HG03439 (cell line): ENCODE measurements at regions not wholly inside any gene's neighbourhood (a gene's known extent, or its start where the extent isn't known, plus 50 kb on each side); places are given as distances from the start of the nearest gene placed in this dataset.
"Not testable (repeated sequence)": the region's sequence is repeated elsewhere in the genome, so short reads cannot be mapped to it uniquely, and the experiment has no call there.

Experiments
- ATAC-seq: cut with Tn5 transposase; IDR thresholded peaks from one replicate; pipeline ENCODE4 v1.9.1; 2021; ENCODE audit warnings: mild to moderate bottlenecking, moderate library complexity; ENCODE audit not compliant: unreplicated experiment

- not testable (repeated sequence) for ATAC-seq
Measured at GRCh38 chr1:72983011-72983410, 700.7 kb upstream of the NEGR1 start.

- no peak for ATAC-seq
Measured at GRCh38 chr1:72969461-72969860, 687.1 kb upstream of the NEGR1 start.

- ATAC-seq: no peak
Measured at GRCh38 chr1:72954943-72955342, 672.6 kb upstream of the NEGR1 start.

- ATAC-seq: not testable (repeated sequence)
Measured at GRCh38 chr1:72950900-72951299, 668.6 kb upstream of the NEGR1 start.

- no peak for ATAC-seq
Measured at GRCh38 chr1:72946903-72947499, 664.7 kb upstream of the NEGR1 start.

GRCh38 chr1:72942008-72942407 lies 659.7 kb upstream of the NEGR1 start:
- ATAC-seq: no peak

GRCh38 chr1:72938408-72938807 lies 656.1 kb upstream of the NEGR1 start:
- no peak for ATAC-seq

GRCh38 chr1:72937905-72938304 lies 655.6 kb upstream of the NEGR1 start:
- no peak for ATAC-seq

- no peak for ATAC-seq
Measured at GRCh38 chr1:72936942-72937341, 654.6 kb upstream of the NEGR1 start.

GRCh38 chr1:72936151-72936740 lies 653.9 kb upstream of the NEGR1 start:
- ATAC-seq: no peak

- no peak for ATAC-seq
Measured at GRCh38 chr1:72932025-72932424, 649.7 kb upstream of the NEGR1 start.

- ATAC-seq: no peak
Measured at GRCh38 chr1:72930528-72930927, 648.2 kb upstream of the NEGR1 start.

- no peak for ATAC-seq
Measured at GRCh38 chr1:72918940-72919339, 636.6 kb upstream of the NEGR1 start.

GRCh38 chr1:72917920-72918319 lies 635.6 kb upstream of the NEGR1 start:
- no peak for ATAC-seq

GRCh38 chr1:72915581-72915980 lies 633.2 kb upstream of the NEGR1 start:
- ATAC-seq: no peak

GRCh38 chr1:72911656-72912055 lies 629.3 kb upstream of the NEGR1 start:
- no peak for ATAC-seq

- ATAC-seq: no peak
Measured at GRCh38 chr1:72896256-72896655, 613.9 kb upstream of the NEGR1 start.

GRCh38 chr1:72892461-72892860 lies 610.1 kb upstream of the NEGR1 start:
- ATAC-seq: no peak

- ATAC-seq: no peak
Measured at GRCh38 chr1:72891976-72892375, 609.6 kb upstream of the NEGR1 start.

- no peak for ATAC-seq
Measured at GRCh38 chr1:72885841-72886240, 603.5 kb upstream of the NEGR1 start.

GRCh38 chr1:72885017-72885416 lies 602.7 kb upstream of the NEGR1 start:
- no peak for ATAC-seq

- ATAC-seq: no peak
Measured at GRCh38 chr1:72869873-72870272, 587.5 kb upstream of the NEGR1 start.

- no peak for ATAC-seq
Measured at GRCh38 chr1:72869441-72869840, 587.1 kb upstream of the NEGR1 start.
